Choroid plexus epithelial cell (primary cell): ENCODE measurements at regions not wholly inside any gene's neighbourhood (a gene's known extent, or its start where the extent isn't known, plus 50 kb on each side); places are given as distances from the start of the nearest gene placed in this dataset.
A peak's percentile ranks its signal among the peaks of the same experiment; 100 is the strongest.

ENCODE experiments used
- DNase-seq: peaks from one replicate; pipeline ENCODE4 v3.0.0-alpha.2; 2010; ENCODE audit warnings: low read depth
- H3K4me3 ChIP-seq: 2 replicates; pipeline ENCODE4 v1.5.1; 2011; ENCODE audit warnings: low read depth, mild to moderate bottlenecking, control low read depth, low read length, moderate library complexity
- CTCF ChIP-seq: conservative IDR thresholded peaks from 2 replicates; pipeline ENCODE4 v1.5.1; 2011; ENCODE audit warnings: low read depth, mild to moderate bottlenecking, control low read depth, inconsistent platforms, low read length, moderate library complexity

- no peak for DNase-seq
Measured at GRCh38 chr2:62447411-62447810, 58.6 kb downstream of the TMEM17 start.

GRCh38 chr2:62446491-62446890 is 59.5 kb downstream of the TMEM17 start:
- TF ChIP-seq CTCF: no peak
- no peak for DNase-seq
- no peak overlapping the region for H3K4me3 ChIP-seq

More at GRCh38 chr2:62447411-62447810, 58.6 kb downstream of the TMEM17 start:
- no peak overlapping the region for H3K4me3 ChIP-seq
- TF ChIP-seq CTCF: no peak

GRCh38 chr2:62443886-62444285 is 62.1 kb downstream of the TMEM17 start:
- no peak for TF ChIP-seq CTCF
- DNase-seq: peak; percentile 9
- H3K4me3 ChIP-seq: no peak overlapping the region

GRCh38 chr2:62443471-62443870 is 62.5 kb downstream of the TMEM17 start:
- no peak overlapping the region for H3K4me3 ChIP-seq
- no peak for TF ChIP-seq CTCF
- no peak for DNase-seq

GRCh38 chr2:62441824-62442223 is 64.2 kb downstream of the TMEM17 start:
- peak; percentile 9 for DNase-seq
- no peak overlapping the region for H3K4me3 ChIP-seq
- no peak for TF ChIP-seq CTCF

- peak; percentile 28 for DNase-seq
- TF ChIP-seq CTCF: no peak
- H3K4me3 ChIP-seq: no peak overlapping the region
Measured at GRCh38 chr2:62441421-62441820, 64.6 kb downstream of the TMEM17 start.

- no peak for TF ChIP-seq CTCF
- no peak for DNase-seq
- no peak overlapping the region for H3K4me3 ChIP-seq
Measured at GRCh38 chr2:62440281-62440946, 65.6 kb downstream of the TMEM17 start.
